ENCODE measurements at regions not wholly inside any gene's neighbourhood (a gene's known extent, or its start where the extent isn't known, plus 50 kb on each side); places are given as distances from the start of the nearest gene placed in this dataset.
"Not testable (repeated sequence)": the region's sequence is repeated elsewhere in the genome, so short reads cannot be mapped to it uniquely, and the experiment has no call there.

GRCh38 chr6:23618366-23618765, 507.6 kb upstream of the NRSN1 start:
- DNase-seq, result no peak

GRCh38 chr6:23620911-23621401, 505.1 kb upstream of the NRSN1 start:
- DNase-seq, result peak; percentile 73

- no peak for DNase-seq
Observed at GRCh38 chr6:23630726-23631635, 495.0 kb upstream of the NRSN1 start.

- DNase-seq, result no peak
Observed at GRCh38 chr6:23633996-23634395, 492.0 kb upstream of the NRSN1 start.

GRCh38 chr6:23635150-23635549, 490.9 kb upstream of the NRSN1 start:
- DNase-seq, result no peak

- DNase-seq, result no peak
Observed at GRCh38 chr6:23637296-23637695, 488.7 kb upstream of the NRSN1 start.

- no peak for DNase-seq
Observed at GRCh38 chr6:23642849-23643248, 483.2 kb upstream of the NRSN1 start.

- DNase-seq, result no peak
Observed at GRCh38 chr6:23647045-23647444, 479.0 kb upstream of the NRSN1 start.

- no peak for DNase-seq
Observed at GRCh38 chr6:23650676-23651075, 475.3 kb upstream of the NRSN1 start.

GRCh38 chr6:23654745-23655144, 471.3 kb upstream of the NRSN1 start:
- no peak for DNase-seq

GRCh38 chr6:23655525-23655924, 470.5 kb upstream of the NRSN1 start:
- DNase-seq, result no peak

GRCh38 chr6:23656255-23657194, 469.5 kb upstream of the NRSN1 start:
- DNase-seq, result no peak

GRCh38 chr6:23659125-23659524, 466.9 kb upstream of the NRSN1 start:
- DNase-seq, result peak; percentile 18

- no peak for DNase-seq
Observed at GRCh38 chr6:23661549-23661948, 464.5 kb upstream of the NRSN1 start.

GRCh38 chr6:23663096-23663495, 462.9 kb upstream of the NRSN1 start:
- DNase-seq, result no peak

GRCh38 chr6:23663652-23664051, 462.4 kb upstream of the NRSN1 start:
- DNase-seq, result no peak

- not testable (repeated sequence) for DNase-seq
Observed at GRCh38 chr6:23665911-23666310, 460.1 kb upstream of the NRSN1 start.

- DNase-seq, result no peak
Observed at GRCh38 chr6:23672737-23673136, 453.3 kb upstream of the NRSN1 start.

- DNase-seq, result no peak
Observed at GRCh38 chr6:23678626-23679025, 447.4 kb upstream of the NRSN1 start.

GRCh38 chr6:23681743-23682142, 444.3 kb upstream of the NRSN1 start:
- DNase-seq, result no peak

GRCh38 chr6:23688650-23689049, 437.4 kb upstream of the NRSN1 start:
- no peak for DNase-seq

- DNase-seq, result no peak
Observed at GRCh38 chr6:23690453-23691049, 435.5 kb upstream of the NRSN1 start.

- no peak for DNase-seq
Observed at GRCh38 chr6:23692184-23692583, 433.8 kb upstream of the NRSN1 start.

All from HCEC 1CT (cell line).